OCI-LY7 (cell line): ENCODE measurements at regions not wholly inside any gene's neighbourhood (a gene's known extent, or its start where the extent isn't known, plus 50 kb on each side); places are given as distances from the start of the nearest gene placed in this dataset.

ENCODE experiments used
- EZH2phosphoT487 ChIP-seq: fragments of 200-600 bp; sonication (generic); IDR thresholded peaks from 2 replicates; pipeline ENCODE4 v1.6.1; 2018; ENCODE audit warnings: low read depth, borderline replicate concordance, mild to moderate bottlenecking, mixed run types, antibody characterized with exemption, low read length, moderate library complexity, mixed read lengths
- TF ChIP-seq, protein P1 (sequence below): fragments of 200-600 bp; sonication (generic); conservative IDR thresholded peaks from 2 replicates; pipeline ENCODE4 v1.5.1; 2014; ENCODE audit warnings: mild to moderate bottlenecking, antibody characterized with exemption, low read length, moderate library complexity, mixed read lengths

GRCh38 chr6:93079061-93079460 lies 340.3 kb downstream of the EPHA7 start:
- TF ChIP-seq, protein P1, sequence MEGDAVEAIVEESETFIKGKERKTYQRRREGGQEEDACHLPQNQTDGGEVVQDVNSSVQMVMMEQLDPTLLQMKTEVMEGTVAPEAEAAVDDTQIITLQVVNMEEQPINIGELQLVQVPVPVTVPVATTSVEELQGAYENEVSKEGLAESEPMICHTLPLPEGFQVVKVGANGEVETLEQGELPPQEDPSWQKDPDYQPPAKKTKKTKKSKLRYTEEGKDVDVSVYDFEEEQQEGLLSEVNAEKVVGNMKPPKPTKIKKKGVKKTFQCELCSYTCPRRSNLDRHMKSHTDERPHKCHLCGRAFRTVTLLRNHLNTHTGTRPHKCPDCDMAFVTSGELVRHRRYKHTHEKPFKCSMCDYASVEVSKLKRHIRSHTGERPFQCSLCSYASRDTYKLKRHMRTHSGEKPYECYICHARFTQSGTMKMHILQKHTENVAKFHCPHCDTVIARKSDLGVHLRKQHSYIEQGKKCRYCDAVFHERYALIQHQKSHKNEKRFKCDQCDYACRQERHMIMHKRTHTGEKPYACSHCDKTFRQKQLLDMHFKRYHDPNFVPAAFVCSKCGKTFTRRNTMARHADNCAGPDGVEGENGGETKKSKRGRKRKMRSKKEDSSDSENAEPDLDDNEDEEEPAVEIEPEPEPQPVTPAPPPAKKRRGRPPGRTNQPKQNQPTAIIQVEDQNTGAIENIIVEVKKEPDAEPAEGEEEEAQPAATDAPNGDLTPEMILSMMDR = no peak
- TF ChIP-seq EZH2phosphoT487 = no peak
